Psoas muscle (tissue), 7 donors: ENCODE measurements at regions not wholly inside any gene's neighbourhood (a gene's known extent, or its start where the extent isn't known, plus 50 kb on each side); places are given as distances from the start of the nearest gene placed in this dataset.

ENCODE experiments used
- ATAC-seq, 4 donors: fragments of 200-7000 bp; cut with Tn5 transposase; one replicate each; pipeline ENCODE4 v1.9.1; 2020; ENCODE audit warnings: moderate library complexity in 3 of 4, mild to moderate bottlenecking in 2 of 4
- DNase-seq, 2 donors: peaks; one replicate each; pipeline ENCODE4 v3.0.0-alpha.2; 2020
- H3K27ac ChIP-seq: fragments of 200-600 bp; one replicate; pipeline ENCODE4 v1.8.0; 2022
- H3K27me3 ChIP-seq, 3 donors: fragments of 200-600 bp in 1 of 3; one replicate each; pipeline versions ENCODE4 v1.6.1 to v1.8.0; 2013 to 2022; ENCODE audit warnings: low read length in 2 of 3, mild to moderate bottlenecking in 2 of 3, moderate library complexity in 1 of 3; ENCODE audit not compliant: insufficient read depth in 3 of 3
- H3K36me3 ChIP-seq, 2 donors: fragments of 200-600 bp in 1 of 2; one replicate each; pipeline versions ENCODE4 v1.6.1 to v1.8.0; 2013 to 2022; ENCODE audit warnings: low read depth in 1 of 2, mild to moderate bottlenecking in 1 of 2, moderate library complexity in 1 of 2; ENCODE audit not compliant: insufficient read depth in 1 of 2
- H3K4me1 ChIP-seq: fragments of 200-600 bp; one replicate; pipeline ENCODE4 v1.8.0; 2022
- H3K4me3 ChIP-seq: fragments of 200-600 bp; one replicate; pipeline ENCODE4 v1.8.0; 2022; ENCODE audit warnings: mild to moderate bottlenecking
- H3K9me3 ChIP-seq: fragments of 200-600 bp; one replicate; pipeline ENCODE4 v1.8.0; 2022
- WGBS, 3 donors: extraction: QIAGEN DNeasy Blood & Tissue Kit; methylation state at CpG; one replicate each; pipeline versions ENCODE4 v1.1.6 to v1.1.7; 2013; 5-methylcytosine and 5-hydroxymethylcytosine counted together
- intact Hi-C, 2 donors: fragments of 100-400 bp; cut with DNase I; formaldehyde crosslinking; loops; one replicate each; pipeline versions ENCODE4 v1.11.0 to v1.14.2; 2022
- TF ChIP-seq, protein P1 (sequence below): fragments of 200-600 bp; IDR thresholded peaks from one replicate; pipeline ENCODE4 v1.8.0; 2022; ENCODE audit warnings: antibody characterized with exemption
- donor health status: healthy with polysubstance abuse.
- donor health status: DM: no; HTN: no; CAD: no; lungs with moderate emphysema.
- donor health status: Bipolar disorder and iron deficiency.
- donor health status: healthy.
- donor health status: DM: yes; HTN: yes; CAD: no.
- donor health status: DM: no; HTN: no; CAD: no.
- donor health status: DM: yes; HTN: yes; CAD: no.

DNA sequence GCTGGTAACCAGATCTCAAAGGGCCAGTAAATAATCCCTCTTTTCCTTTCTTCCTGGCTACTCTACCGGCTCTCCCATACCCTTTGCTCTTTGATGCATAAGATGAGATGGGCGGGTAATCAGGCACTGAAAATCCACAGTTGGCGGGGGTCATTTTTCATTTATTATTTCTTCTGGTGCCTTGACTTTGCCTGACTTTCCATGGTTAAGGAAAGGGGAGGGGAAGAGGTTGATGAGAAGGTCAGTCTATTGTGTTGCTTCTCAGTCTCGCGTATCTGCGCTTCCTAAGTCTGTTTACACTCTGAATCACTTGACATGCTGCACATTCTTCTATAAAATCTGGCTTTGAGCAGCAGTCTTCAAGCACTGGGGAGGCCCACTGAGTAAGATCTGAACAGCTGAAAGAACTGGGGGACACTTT lies 121.1 kb upstream of the HDGFL1 start:
- intact Hi-C loops: loop anchor here in 1 of 2 donors (10.0 kb wide), 1 partner anchor 304 kb away; no protein-coding TSS in a partner anchor
- H3K27me3 ChIP-seq: no peaks in the 10 kb centered on the region
- TF ChIP-seq, protein P1, sequence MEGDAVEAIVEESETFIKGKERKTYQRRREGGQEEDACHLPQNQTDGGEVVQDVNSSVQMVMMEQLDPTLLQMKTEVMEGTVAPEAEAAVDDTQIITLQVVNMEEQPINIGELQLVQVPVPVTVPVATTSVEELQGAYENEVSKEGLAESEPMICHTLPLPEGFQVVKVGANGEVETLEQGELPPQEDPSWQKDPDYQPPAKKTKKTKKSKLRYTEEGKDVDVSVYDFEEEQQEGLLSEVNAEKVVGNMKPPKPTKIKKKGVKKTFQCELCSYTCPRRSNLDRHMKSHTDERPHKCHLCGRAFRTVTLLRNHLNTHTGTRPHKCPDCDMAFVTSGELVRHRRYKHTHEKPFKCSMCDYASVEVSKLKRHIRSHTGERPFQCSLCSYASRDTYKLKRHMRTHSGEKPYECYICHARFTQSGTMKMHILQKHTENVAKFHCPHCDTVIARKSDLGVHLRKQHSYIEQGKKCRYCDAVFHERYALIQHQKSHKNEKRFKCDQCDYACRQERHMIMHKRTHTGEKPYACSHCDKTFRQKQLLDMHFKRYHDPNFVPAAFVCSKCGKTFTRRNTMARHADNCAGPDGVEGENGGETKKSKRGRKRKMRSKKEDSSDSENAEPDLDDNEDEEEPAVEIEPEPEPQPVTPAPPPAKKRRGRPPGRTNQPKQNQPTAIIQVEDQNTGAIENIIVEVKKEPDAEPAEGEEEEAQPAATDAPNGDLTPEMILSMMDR: no peak
- H3K4me1 ChIP-seq: peaks cover 41% of the 10 kb centered on the region
- WGBS, 3 donors: 59 to 76% (median 70%) methylated on average over 6 of the region's 6 CpGs
- H3K9me3 ChIP-seq: no peaks in the 10 kb centered on the region
- no peak overlapping the region for H3K27ac ChIP-seq
- H3K4me3 ChIP-seq: no peak overlapping the region
- ATAC-seq (no peak), DNase-seq (no peak)
- H3K36me3 ChIP-seq: no peaks in the 10 kb centered on the region

DNA sequence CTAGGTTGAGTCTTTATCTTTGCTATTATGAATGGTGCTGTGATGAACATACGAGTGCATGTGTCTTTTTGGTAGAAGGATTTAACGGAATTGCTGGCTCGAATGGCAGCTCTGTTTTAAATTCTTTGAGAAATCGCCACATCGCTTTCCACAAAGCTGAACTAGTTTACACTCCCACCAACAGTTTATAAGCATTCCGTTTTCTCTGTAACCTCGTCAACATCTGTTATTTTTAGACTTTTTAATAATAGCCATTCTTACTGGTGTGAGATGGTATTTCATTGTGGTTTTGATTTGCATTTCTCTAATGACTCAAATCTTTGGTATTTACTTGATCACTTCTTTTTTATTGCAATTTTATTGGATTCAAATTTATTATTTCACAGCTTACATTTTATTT lies 117.4 kb upstream of the HDGFL1 start:
- H3K4me1 ChIP-seq: peaks cover 16% of the 10 kb centered on the region
- 85 to 89% (median 87%) methylated on average over 7 of the region's 7 CpGs for WGBS, 3 donors
- ATAC-seq (no peak), DNase-seq (no peak)
- H3K27me3 ChIP-seq: no peaks in the 10 kb centered on the region
- TF ChIP-seq, protein P1: no peak
- no peaks in the 10 kb centered on the region for H3K36me3 ChIP-seq
- no peak overlapping the region for H3K27ac ChIP-seq
- H3K4me3 ChIP-seq: no peak overlapping the region
- no peaks in the 10 kb centered on the region for H3K9me3 ChIP-seq
- intact Hi-C loops: no loop called here

DNA sequence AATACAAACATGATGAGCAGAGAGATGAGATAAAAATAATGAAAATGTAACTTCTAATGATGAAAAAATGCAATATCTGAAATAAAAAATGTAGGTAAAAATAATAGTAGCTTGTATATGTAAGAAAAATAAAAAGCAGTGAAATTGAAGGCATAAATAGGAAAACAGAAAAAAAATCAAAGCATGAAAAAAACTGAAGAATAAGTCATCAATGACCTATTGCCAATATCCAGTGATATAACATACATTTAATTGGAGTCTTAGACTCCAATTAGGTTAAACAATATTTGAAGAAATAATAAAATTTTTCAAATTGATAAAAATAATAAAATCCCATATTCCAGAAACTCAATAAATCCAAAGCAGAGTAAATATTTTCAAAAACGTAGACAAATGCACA lies 114.0 kb upstream of the HDGFL1 start:
- DNase-seq (no peak), ATAC-seq (no peak)
- intact Hi-C loops: no loop called here
- no peaks in the 10 kb centered on the region for H3K9me3 ChIP-seq
- TF ChIP-seq, protein P1: no peak
- H3K4me3 ChIP-seq: no peak overlapping the region
- no peak overlapping the region for H3K27ac ChIP-seq
- H3K27me3 ChIP-seq: no peaks in the 10 kb centered on the region
- H3K4me1 ChIP-seq: no peaks in the 10 kb centered on the region
- H3K36me3 ChIP-seq: no peaks in the 10 kb centered on the region
- WGBS, 3 donors: 86 to 98% (median 93%) methylated on average over 1 of the region's 1 CpG

DNA sequence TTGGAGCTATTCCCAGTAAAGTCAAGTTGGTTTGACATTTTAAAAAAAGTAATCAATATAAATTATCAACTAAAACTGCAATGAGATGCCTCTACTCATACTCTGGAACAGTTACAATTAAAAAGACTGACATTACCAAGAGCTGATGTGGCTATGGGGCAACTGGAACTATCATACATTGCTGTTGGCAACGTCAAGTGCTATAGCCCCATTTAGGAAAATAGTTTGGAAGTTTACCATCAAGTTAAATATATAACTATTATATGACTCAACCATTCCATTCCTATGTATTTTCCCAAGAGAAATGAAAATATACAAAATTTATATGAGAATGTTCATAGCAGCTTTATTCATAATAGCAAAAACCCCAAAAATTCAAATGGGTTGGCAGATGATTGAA lies 111.4 kb upstream of the HDGFL1 start:
- Histone ChIP-seq H3K4me1 (no peaks in the 10 kb centered on the region), H3K9me3 (no peaks in the 10 kb centered on the region), H3K27me3 (no peaks in the 10 kb centered on the region), H3K27ac (no peak overlapping the region), H3K36me3 (no peaks in the 10 kb centered on the region), H3K4me3 (no peak overlapping the region)
- no peak for ATAC-seq
- TF ChIP-seq, protein P1: no peak
- 42 to 79% (median 59%) methylated on average over 1 of the region's 1 CpG for WGBS, 3 donors
- intact Hi-C loops: no loop called here
- DNase-seq: no peak

DNA sequence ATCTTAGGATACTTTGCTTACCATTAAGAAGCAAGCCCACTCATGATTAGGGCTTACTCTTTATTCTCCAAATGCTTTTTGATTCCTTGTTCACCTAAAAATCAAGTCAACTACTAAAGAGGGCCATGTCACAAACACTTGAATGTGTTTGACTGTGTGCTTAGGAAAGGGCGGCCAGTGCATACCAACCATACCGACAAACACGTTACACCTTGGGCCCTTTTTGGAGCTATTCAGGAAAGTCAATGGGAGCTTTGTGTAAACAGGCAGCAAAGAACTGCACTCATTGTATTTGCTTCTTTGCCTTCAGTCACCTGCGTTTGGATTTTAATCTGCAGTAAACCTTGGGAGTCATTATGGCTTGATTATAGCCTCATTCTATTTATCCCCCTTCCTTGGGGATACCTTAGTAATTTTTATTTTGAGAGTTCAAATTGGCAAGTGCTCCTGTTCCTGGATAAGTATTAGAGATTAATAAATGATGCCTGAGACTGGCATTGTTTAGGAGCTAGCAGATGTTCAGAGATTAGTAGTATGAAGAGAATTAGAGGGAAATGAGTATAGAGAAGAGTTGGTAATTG lies 102.6 kb upstream of the HDGFL1 start:
- 34 to 38% (median 35%) methylated on average over 4 of the region's 4 CpGs for WGBS, 3 donors
- Histone ChIP-seq H3K9me3 (no peaks in the 10 kb centered on the region), H3K4me1 (peaks cover 40% of the 10 kb centered on the region), H3K4me3 (no peak overlapping the region), H3K36me3 (no peaks in the 10 kb centered on the region), H3K27ac (no peak overlapping the region), H3K27me3 (no peaks in the 10 kb centered on the region)
- TF ChIP-seq, protein P1: no peak
- DNase-seq (no peak), ATAC-seq (peak in 1 of 4 donors; percentile 22)
- intact Hi-C loops: no loop called here
